ENCODE measurements at regions not wholly inside any gene's neighbourhood (a gene's known extent, or its start where the extent isn't known, plus 50 kb on each side); places are given as distances from the start of the nearest gene placed in this dataset.

GRCh38 chr2:199011908-199012307 is 445.8 kb downstream of the SATB2 start:
- Histone ChIP-seq H3K36me3 (ENCODE audit: low read depth, low read length) (no peaks in the 10 kb centered on the region), H3K9me2 (replicated peaks; ENCODE audit: low read length) (no peaks in the 10 kb centered on the region), H3K4me2 (ENCODE audit: low read length) (no peak overlapping the region), H2AFZ (ENCODE audit: low read length) (no peak overlapping the region), H4K20me1 (ENCODE audit: low read length) (no peaks in the 10 kb centered on the region), H3F3A (ENCODE audit: low read length, unreplicated experiment) (no peaks in the 10 kb centered on the region), H3K4me1 (ENCODE audit: insufficient read depth, low read length) (no peaks in the 10 kb centered on the region), H3K27me3 (ENCODE audit: low read length) (no peaks in the 10 kb centered on the region), H3K27ac (ENCODE audit: low read length) (no peak overlapping the region), H3K9me3 (ENCODE audit: low read length) (0 out of 2 replicates have a peak, but pooled peaks cover 2% of the 10 kb centered on the region), H3K79me2 (ENCODE audit: low read length) (no peaks in the 10 kb centered on the region), H3K9ac (ENCODE audit: low read length) (no peak overlapping the region), H3K4me3 (ENCODE audit: low read length) (no peak overlapping the region)
- no peak for ATAC-seq
- POLR2A ChIA-PET (ENCODE audit: unreplicated experiment): no interaction called here
- TF ChIP-seq EZH2 (IDR thresholded peaks at IDR 0.05; ENCODE audit: low read length, unreplicated experiment) (no peak), CTCF (conservative IDR thresholded peaks at IDR 0.05; ENCODE audit: low read depth, low read length) (no peak)
- no peak for DNase-seq
- BruUV-seq (replicated peaks): no TSS peak
- intact Hi-C loops (cut with micrococcal nuclease): no loop called here
- CTCF ChIA-PET: no interaction called here

- H3K4me1 ChIP-seq (ENCODE audit: insufficient read depth, low read length): no peaks in the 10 kb centered on the region
- H3K9ac ChIP-seq (ENCODE audit: low read length): no peak overlapping the region
- H3F3A ChIP-seq (ENCODE audit: low read length, unreplicated experiment): no peaks in the 10 kb centered on the region
- H3K27me3 ChIP-seq (ENCODE audit: low read length): no peaks in the 10 kb centered on the region
- H2AFZ ChIP-seq (ENCODE audit: low read length): no peak overlapping the region
- H3K36me3 ChIP-seq (ENCODE audit: low read depth, low read length): no peaks in the 10 kb centered on the region
- ChIA-PET POLR2A (ENCODE audit: unreplicated experiment) (no interaction called here), CTCF (no interaction called here)
- H4K20me1 ChIP-seq (ENCODE audit: low read length): no peaks in the 10 kb centered on the region
- no peak overlapping the region for H3K4me2 ChIP-seq (ENCODE audit: low read length)
- no peak overlapping the region for H3K27ac ChIP-seq (ENCODE audit: low read length)
- intact Hi-C loops (cut with micrococcal nuclease): no loop called here
- ATAC-seq: no peak
- H3K9me3 ChIP-seq (ENCODE audit: low read length): no peaks in the 10 kb centered on the region
- H3K9me2 ChIP-seq (replicated peaks; ENCODE audit: low read length): no peaks in the 10 kb centered on the region
- DNase-seq: no peak
- no TSS peak for BruUV-seq (replicated peaks)
- H3K79me2 ChIP-seq (ENCODE audit: low read length): no peaks in the 10 kb centered on the region
- TF ChIP-seq EZH2 (IDR thresholded peaks at IDR 0.05; ENCODE audit: low read length, unreplicated experiment): no peak
- no peak for TF ChIP-seq CTCF (conservative IDR thresholded peaks at IDR 0.05; ENCODE audit: low read depth, low read length)
- no peak for TF ChIP-seq EZH2phosphoT487 (IDR thresholded peaks at IDR 0.05; ENCODE audit: borderline replicate concordance, low read length)
- no peak overlapping the region for H3K4me3 ChIP-seq (ENCODE audit: low read length)
These were observed 463.1 kb downstream of the SATB2 start for GRCh38 chr2:198994678-198995077.

GRCh38 chr2:198991431-198991830 is 466.3 kb downstream of the SATB2 start:
- no peak overlapping the region for H3K27ac ChIP-seq (ENCODE audit: low read length)
- ChIA-PET POLR2A (ENCODE audit: unreplicated experiment) (no interaction called here), CTCF (no interaction called here)
- no peaks in the 10 kb centered on the region for H4K20me1 ChIP-seq (ENCODE audit: low read length)
- no peaks in the 10 kb centered on the region for H3K4me1 ChIP-seq (ENCODE audit: insufficient read depth, low read length)
- DNase-seq: no peak
- no peaks in the 10 kb centered on the region for H3K9me2 ChIP-seq (replicated peaks; ENCODE audit: low read length)
- H3K4me2 ChIP-seq (ENCODE audit: low read length): no peak overlapping the region
- H3K36me3 ChIP-seq (ENCODE audit: low read depth, low read length): no peaks in the 10 kb centered on the region
- no peaks in the 10 kb centered on the region for H3K9me3 ChIP-seq (ENCODE audit: low read length)
- intact Hi-C loops (cut with micrococcal nuclease): no loop called here
- H3F3A ChIP-seq (ENCODE audit: low read length, unreplicated experiment): no peaks in the 10 kb centered on the region
- no peaks in the 10 kb centered on the region for H3K27me3 ChIP-seq (ENCODE audit: low read length)
- TF ChIP-seq CTCF (conservative IDR thresholded peaks at IDR 0.05; ENCODE audit: low read depth, low read length) (no peak), EZH2 (IDR thresholded peaks at IDR 0.05; ENCODE audit: low read length, unreplicated experiment) (no peak), EZH2phosphoT487 (IDR thresholded peaks at IDR 0.05; ENCODE audit: borderline replicate concordance, low read length) (no peak)
- no peak overlapping the region for H2AFZ ChIP-seq (ENCODE audit: low read length)
- BruUV-seq (replicated peaks): no TSS peak
- no peaks in the 10 kb centered on the region for H3K79me2 ChIP-seq (ENCODE audit: low read length)
- H3K4me3 ChIP-seq (ENCODE audit: low read length): no peak overlapping the region
- H3K9ac ChIP-seq (ENCODE audit: low read length): no peak overlapping the region
- no peak for ATAC-seq

All from PC-3 (cell line).